PFSK-1 (cell line): ENCODE measurements at regions not wholly inside any gene's neighbourhood (a gene's known extent, or its start where the extent isn't known, plus 50 kb on each side); places are given as distances from the start of the nearest gene placed in this dataset.

Experiments
- POLR2AphosphoS5 ChIP-seq: IDR thresholded peaks from 2 replicates; pipeline ENCODE4 v1.6.1; 2012; ENCODE audit warnings: low read depth, mild to moderate bottlenecking, control low read depth, low read length, moderate library complexity
- SIN3A ChIP-seq: IDR thresholded peaks from 2 replicates; pipeline ENCODE4 v1.6.1; 2012; ENCODE audit warnings: mild to moderate bottlenecking, low read length, moderate library complexity, borderline replicate concordance; ENCODE audit not compliant: insufficient read depth
- TAF1 ChIP-seq: IDR thresholded peaks from 2 replicates; pipeline ENCODE4 v1.6.1; 2012; ENCODE audit warnings: low read length, control low read depth, borderline replicate concordance; ENCODE audit not compliant: insufficient read depth

- TF ChIP-seq TAF1 (no peak), SIN3A (no peak), POLR2AphosphoS5 (no peak)
Measured at GRCh38 chr9:75500479-75500878, 390.0 kb upstream of the PCSK5 start.
